OCI-LY1 (cell line): ENCODE measurements at regions not wholly inside any gene's neighbourhood (a gene's known extent, or its start where the extent isn't known, plus 50 kb on each side); places are given as distances from the start of the nearest gene placed in this dataset.

Experiments used
- H2AFZ ChIP-seq: fragments of 200-600 bp; sonication (generic), shearing (Covaris generic); 2 replicates; pipeline ENCODE4 v1.6.0; 2014; ENCODE audit warnings: antibody characterized with exemption, mild to moderate bottlenecking, low read length
- H3F3A ChIP-seq: fragments of 200-600 bp; sonication (generic), shearing (Covaris generic); 2 replicates; pipeline ENCODE4 v1.6.0; 2014; ENCODE audit warnings: mild to moderate bottlenecking, antibody characterized with exemption, low read length, moderate library complexity; ENCODE audit not compliant: insufficient read depth
- H3K27ac ChIP-seq: fragments of 200-600 bp; sonication (generic); 2 replicates; pipeline ENCODE4 v1.5.1; 2014; ENCODE audit warnings: low read length, mixed run types, mild to moderate bottlenecking, low read depth; ENCODE audit not compliant: poor library complexity, severe bottlenecking
- H3K27me3 ChIP-seq: fragments of 200-600 bp; sonication (generic); 2 replicates; pipeline ENCODE4 v1.6.0; 2014; ENCODE audit warnings: antibody characterized with exemption, mild to moderate bottlenecking, low read length, moderate library complexity; ENCODE audit not compliant: insufficient read depth
- H3K36me3 ChIP-seq: fragments of 200-600 bp; sonication (generic); 2 replicates; pipeline ENCODE4 v1.6.1; 2014; ENCODE audit warnings: mild to moderate bottlenecking, antibody characterized with exemption, low read length, moderate library complexity, mixed read lengths; ENCODE audit not compliant: insufficient read depth
- H3K4me1 ChIP-seq: fragments of 200-600 bp; sonication (generic); 2 replicates; pipeline ENCODE4 v1.5.1; 2014; ENCODE audit warnings: mild to moderate bottlenecking, low read length, moderate library complexity; ENCODE audit not compliant: insufficient read depth, severe bottlenecking
- H3K4me2 ChIP-seq: fragments of 200-600 bp; sonication (generic), shearing (Covaris generic); 2 replicates; pipeline ENCODE4 v1.6.1; 2014; ENCODE audit warnings: low read length
- H3K4me3 ChIP-seq: fragments of 200-600 bp; sonication (generic); 2 replicates; pipeline ENCODE4 v1.5.1; 2014; ENCODE audit warnings: low read length, low read depth, mild to moderate bottlenecking, mixed read lengths; ENCODE audit not compliant: poor library complexity, severe bottlenecking
- H3K79me2 ChIP-seq: fragments of 200-600 bp; shearing (Covaris generic); 2 replicates; pipeline ENCODE4 v1.6.1; 2016; ENCODE audit warnings: mixed run types, low read length, mixed read lengths; ENCODE audit not compliant: insufficient read depth
- H3K9ac ChIP-seq: fragments of 200-600 bp; sonication (generic), shearing (Covaris generic); 2 replicates; pipeline ENCODE4 v1.6.1; 2014; ENCODE audit warnings: mild to moderate bottlenecking, low read length, mixed read lengths
- H3K9me2 ChIP-seq: fragments of 200-600 bp; sonication (generic), shearing (Covaris generic); 2 replicates; pipeline ENCODE4 v1.6.1; 2014; ENCODE audit warnings: low read depth, mild to moderate bottlenecking, low read length, mixed read lengths
- H3K9me3 ChIP-seq: fragments of 200-600 bp; shearing (Covaris generic); 2 replicates; pipeline ENCODE4 v1.6.1; 2014; ENCODE audit warnings: low read length, mixed read lengths
- H4K20me1 ChIP-seq: fragments of 200-600 bp; sonication (generic), shearing (Covaris generic); 2 replicates; pipeline ENCODE4 v1.6.0; 2016; ENCODE audit warnings: mild to moderate bottlenecking, low read length; ENCODE audit not compliant: insufficient read depth
- EZH2 ChIP-seq: fragments of 200-600 bp; sonication (generic), shearing (Covaris generic); IDR thresholded peaks from 2 replicates; pipeline ENCODE4 v1.8.0; 2017; ENCODE audit warnings: borderline replicate concordance, mixed run types, mild to moderate bottlenecking, antibody characterized with exemption, low read length, moderate library complexity, mixed read lengths
- TF ChIP-seq, protein P1 (sequence below): fragments of 200-600 bp; sonication (generic), shearing (Covaris generic); IDR thresholded peaks from 2 replicates; pipeline ENCODE4 v1.5.1; 2017; ENCODE audit warnings: mild to moderate bottlenecking, antibody characterized with exemption, low read length, moderate library complexity, mixed read lengths

GRCh38 chr12:66061076-66061475 is 69.5 kb downstream of the LLPH start:
- no peak overlapping the region for H3K27ac ChIP-seq
- no peaks in the 10 kb centered on the region for H3K27me3 ChIP-seq
- no peaks in the 10 kb centered on the region for H3F3A ChIP-seq
- no peaks in the 10 kb centered on the region for H3K9me2 ChIP-seq
- no peaks in the 10 kb centered on the region for H3K36me3 ChIP-seq
- no peak overlapping the region for H2AFZ ChIP-seq
- TF ChIP-seq, protein P1, sequence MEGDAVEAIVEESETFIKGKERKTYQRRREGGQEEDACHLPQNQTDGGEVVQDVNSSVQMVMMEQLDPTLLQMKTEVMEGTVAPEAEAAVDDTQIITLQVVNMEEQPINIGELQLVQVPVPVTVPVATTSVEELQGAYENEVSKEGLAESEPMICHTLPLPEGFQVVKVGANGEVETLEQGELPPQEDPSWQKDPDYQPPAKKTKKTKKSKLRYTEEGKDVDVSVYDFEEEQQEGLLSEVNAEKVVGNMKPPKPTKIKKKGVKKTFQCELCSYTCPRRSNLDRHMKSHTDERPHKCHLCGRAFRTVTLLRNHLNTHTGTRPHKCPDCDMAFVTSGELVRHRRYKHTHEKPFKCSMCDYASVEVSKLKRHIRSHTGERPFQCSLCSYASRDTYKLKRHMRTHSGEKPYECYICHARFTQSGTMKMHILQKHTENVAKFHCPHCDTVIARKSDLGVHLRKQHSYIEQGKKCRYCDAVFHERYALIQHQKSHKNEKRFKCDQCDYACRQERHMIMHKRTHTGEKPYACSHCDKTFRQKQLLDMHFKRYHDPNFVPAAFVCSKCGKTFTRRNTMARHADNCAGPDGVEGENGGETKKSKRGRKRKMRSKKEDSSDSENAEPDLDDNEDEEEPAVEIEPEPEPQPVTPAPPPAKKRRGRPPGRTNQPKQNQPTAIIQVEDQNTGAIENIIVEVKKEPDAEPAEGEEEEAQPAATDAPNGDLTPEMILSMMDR: no peak
- TF ChIP-seq EZH2: no peak
- no peaks in the 10 kb centered on the region for H4K20me1 ChIP-seq
- H3K4me1 ChIP-seq: no peaks in the 10 kb centered on the region
- no peak overlapping the region for H3K4me3 ChIP-seq
- no peak overlapping the region for H3K4me2 ChIP-seq
- H3K9me3 ChIP-seq: no peaks in the 10 kb centered on the region
- no peak overlapping the region for H3K9ac ChIP-seq
- H3K79me2 ChIP-seq: no peaks in the 10 kb centered on the region

DNA sequence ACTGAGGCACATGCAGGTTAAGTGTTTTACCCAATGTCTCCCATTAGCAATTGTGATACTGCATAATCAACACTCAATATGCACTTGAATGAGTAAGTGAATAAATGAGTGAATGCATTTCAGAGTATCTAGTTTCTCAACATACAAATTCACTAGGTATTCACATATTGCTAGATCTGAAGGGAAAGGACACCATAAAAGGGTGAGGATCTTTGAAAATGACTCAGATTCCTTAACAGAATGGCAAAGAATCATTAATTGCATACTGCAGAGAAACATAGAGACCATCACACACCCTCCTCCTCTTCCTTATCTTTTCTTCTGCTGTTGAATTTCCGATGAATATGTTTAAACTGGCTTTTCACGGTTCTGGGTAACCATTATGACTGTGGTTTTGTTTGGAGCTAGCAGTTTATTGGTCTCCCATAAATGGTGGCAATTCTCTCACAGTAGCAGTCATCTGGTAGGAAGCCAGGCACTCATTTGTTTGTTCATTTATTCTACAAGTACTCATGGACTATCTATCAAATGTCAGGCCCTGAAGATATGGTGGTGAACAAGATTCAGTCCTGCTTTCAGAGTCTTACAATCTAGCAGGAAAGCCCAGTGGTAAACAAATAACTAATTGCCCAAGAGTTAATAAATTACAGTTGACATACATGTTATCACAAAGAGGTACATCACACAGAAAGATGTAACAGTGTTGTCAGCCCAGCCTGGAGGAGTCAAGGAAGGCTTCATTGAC is 70.2 kb downstream of the LLPH start:
- TF ChIP-seq, protein P1: no peak
- TF ChIP-seq EZH2: no peak
- no peak overlapping the region for H3K4me2 ChIP-seq
- no peak overlapping the region for H3K4me3 ChIP-seq
- no peaks in the 10 kb centered on the region for H3K9me3 ChIP-seq
- no peaks in the 10 kb centered on the region for H3K79me2 ChIP-seq
- no peaks in the 10 kb centered on the region for H3K36me3 ChIP-seq
- no peaks in the 10 kb centered on the region for H3F3A ChIP-seq
- H3K9me2 ChIP-seq: no peaks in the 10 kb centered on the region
- H3K9ac ChIP-seq: no peak overlapping the region
- no peak overlapping the region for H3K27ac ChIP-seq
- no peak overlapping the region for H2AFZ ChIP-seq
- no peaks in the 10 kb centered on the region for H4K20me1 ChIP-seq
- no peaks in the 10 kb centered on the region for H3K4me1 ChIP-seq
- no peaks in the 10 kb centered on the region for H3K27me3 ChIP-seq

DNA sequence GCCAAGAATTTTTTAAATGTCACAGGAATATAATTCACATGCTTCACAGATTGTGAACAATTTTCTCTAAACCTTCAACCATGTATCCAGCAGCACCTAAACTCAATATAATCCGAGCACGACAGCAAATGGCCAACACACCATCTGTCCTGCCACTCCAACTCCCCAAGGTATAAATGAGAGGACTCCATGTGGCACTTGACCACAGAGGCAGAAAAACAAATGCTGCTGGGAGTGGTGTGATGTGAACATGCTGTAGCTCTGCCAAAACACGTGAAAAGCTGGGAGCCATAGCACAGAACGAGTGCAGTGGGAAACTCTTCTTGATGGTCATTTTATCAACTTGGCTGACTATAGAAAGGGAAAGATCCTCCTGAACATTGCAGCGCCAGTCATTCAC is 70.9 kb downstream of the LLPH start:
- TF ChIP-seq, protein P1: no peak
- no peak for TF ChIP-seq EZH2
- Histone ChIP-seq H3K9me3 (no peaks in the 10 kb centered on the region), H3K36me3 (no peaks in the 10 kb centered on the region), H3K4me3 (no peak overlapping the region), H3K9ac (no peak overlapping the region), H3K27ac (no peak overlapping the region), H3F3A (no peaks in the 10 kb centered on the region), H3K79me2 (no peaks in the 10 kb centered on the region), H2AFZ (no peak overlapping the region), H3K27me3 (no peaks in the 10 kb centered on the region), H3K4me1 (no peaks in the 10 kb centered on the region), H3K9me2 (no peaks in the 10 kb centered on the region), H4K20me1 (no peaks in the 10 kb centered on the region), H3K4me2 (no peak overlapping the region)
